WTC11 (cell line): ENCODE measurements at regions not wholly inside any gene's neighbourhood (a gene's known extent, or its start where the extent isn't known, plus 50 kb on each side); places are given as distances from the start of the nearest gene placed in this dataset.

ENCODE experiments used
- ATAC-seq: fragments of 200-7000 bp; cut with Tn5 transposase; 2 replicates; pipeline ENCODE4 v1.10.0; 2021; ENCODE audit warnings: mild to moderate bottlenecking, moderate library complexity
- CTCF ChIA-PET: fragments of 300-600 bp; sonication (Branson Sonifier 250); formaldehyde crosslinking; loops from one replicate; lab custom pipeline; 2021; ENCODE audit warnings: antibody characterized with exemption; lab: Charles Lee
- POLR2A ChIA-PET: fragments of 350-600 bp; sonication (Branson Sonifier 250); formaldehyde crosslinking; loops from one replicate; lab custom pipeline; 2021; ENCODE audit warnings: antibody characterized with exemption; lab: Charles Lee
- DNase-seq: peaks from one replicate; pipeline ENCODE4 v3.0.0; 2021; ENCODE audit warnings: low spot score
- H3K27ac Mint-ChIP-seq: 2 replicates; pipeline ENCODE4 v1.8.0; 2021; ENCODE audit warnings: mixed read lengths
- H3K27me3 Mint-ChIP-seq: 2 replicates; pipeline ENCODE4 v1.8.0; 2021; ENCODE audit warnings: low read depth, mild to moderate bottlenecking, moderate library complexity, mixed read lengths
- H3K36me3 Mint-ChIP-seq: 2 replicates; pipeline ENCODE4 v1.8.0; 2021; ENCODE audit warnings: mixed read lengths
- H3K4me1 Mint-ChIP-seq: 2 replicates; pipeline ENCODE4 v1.8.0; 2022; ENCODE audit warnings: mixed read lengths
- H3K4me3 Mint-ChIP-seq: 2 replicates; pipeline ENCODE4 v1.8.0; 2021; ENCODE audit warnings: mild to moderate bottlenecking, moderate library complexity, mixed read lengths
- H3K9me3 Mint-ChIP-seq: 2 replicates; pipeline ENCODE4 v1.8.0; 2021; ENCODE audit warnings: mixed read lengths
- ATF6 ChIP-seq: sonication (generic); formaldehyde crosslinking; IDR thresholded peaks from 2 replicates; pipeline ENCODE4 v1.8.1; 2023; ENCODE audit warnings: mild to moderate bottlenecking, missing genetic modification reagents
- FOXK1 ChIP-seq: sonication (generic); formaldehyde crosslinking; IDR thresholded peaks from 2 replicates; pipeline ENCODE4 v1.8.0; 2022; ENCODE audit warnings: mild to moderate bottlenecking, moderate library complexity, missing genetic modification reagents
- GRHL2 ChIP-seq: fragments of 250-450 bp; sonication (Bioruptor Pico); IDR thresholded peaks from 2 replicates; pipeline ENCODE4 v1.8.0; 2022; ENCODE audit warnings: mild to moderate bottlenecking, moderate library complexity; ENCODE audit not compliant: insufficient replicate concordance, severe bottlenecking
- HMGA2 ChIP-seq: fragments of 250-450 bp; sonication (Bioruptor Pico); IDR thresholded peaks from 2 replicates; pipeline ENCODE4 v1.4.0; 2021; ENCODE audit warnings: mild to moderate bottlenecking, moderate library complexity
- IRF2 ChIP-seq: sonication (generic); formaldehyde crosslinking; IDR thresholded peaks from 2 replicates; pipeline ENCODE4 v1.8.0; 2022; ENCODE audit warnings: low read depth, missing genetic modification reagents, borderline replicate concordance
- SOX15 ChIP-seq: fragments of 250-450 bp; sonication (Bioruptor Pico); IDR thresholded peaks from 2 replicates; pipeline ENCODE4 v1.9.0; 2021; ENCODE audit warnings: mild to moderate bottlenecking
- TEAD4 ChIP-seq: sonication (generic); formaldehyde crosslinking; IDR thresholded peaks from 2 replicates; pipeline ENCODE4 v1.8.0; 2022; ENCODE audit warnings: mild to moderate bottlenecking, missing genetic modification reagents
- TP53 ChIP-seq: sonication (generic); formaldehyde crosslinking; IDR thresholded peaks from 2 replicates; pipeline ENCODE4 v1.8.1; 2023; ENCODE audit warnings: mild to moderate bottlenecking, missing genetic modification reagents
- ZBTB21 ChIP-seq: sonication (generic); formaldehyde crosslinking; IDR thresholded peaks from 2 replicates; pipeline ENCODE4 v1.8.1; 2023; ENCODE audit warnings: mild to moderate bottlenecking, missing genetic modification reagents, borderline replicate concordance
- ZNF219 ChIP-seq: sonication (generic); formaldehyde crosslinking; IDR thresholded peaks from 2 replicates; pipeline ENCODE4 v1.8.0; 2023; ENCODE audit warnings: missing genetic modification reagents, mild to moderate bottlenecking, borderline replicate concordance
- ZNF416 ChIP-seq: fragments of 250-450 bp; sonication (Bioruptor Pico); IDR thresholded peaks from 2 replicates; pipeline ENCODE4 v1.9.0; 2021; ENCODE audit warnings: mild to moderate bottlenecking, inconsistent platforms
- ZNF423 ChIP-seq: fragments of 250-450 bp; sonication (Bioruptor Pico); IDR thresholded peaks from 2 replicates; pipeline ENCODE4 v2.1.2; 2022; ENCODE audit warnings: mild to moderate bottlenecking, moderate library complexity
- ZNF512 ChIP-seq: sonication (generic); formaldehyde crosslinking; IDR thresholded peaks from 2 replicates; pipeline ENCODE4 v1.8.1; 2022; ENCODE audit warnings: missing genetic modification reagents, borderline replicate concordance
- ZNF532 ChIP-seq: fragments of 250-450 bp; sonication (Bioruptor Pico); IDR thresholded peaks from 2 replicates; pipeline ENCODE4 v1.9.0; 2021; ENCODE audit warnings: mild to moderate bottlenecking, borderline replicate concordance
- TF ChIP-seq, protein P1 (sequence below): sonication (generic); formaldehyde crosslinking; IDR thresholded peaks from 2 replicates; pipeline ENCODE4 v1.8.1; 2022; ENCODE audit warnings: low read depth, missing genetic modification reagents, borderline replicate concordance
- TF ChIP-seq, protein P2 (sequence below): sonication (generic); formaldehyde crosslinking; conservative IDR thresholded peaks from 2 replicates; pipeline ENCODE4 v1.8.1; 2023; ENCODE audit warnings: mild to moderate bottlenecking, low read depth, missing genetic modification reagents, moderate library complexity
- TF ChIP-seq, protein P3 (sequence below): sonication (generic); formaldehyde crosslinking; conservative IDR thresholded peaks from 2 replicates; pipeline ENCODE4 v1.8.1; 2022; ENCODE audit warnings: mild to moderate bottlenecking, missing genetic modification reagents

DNA sequence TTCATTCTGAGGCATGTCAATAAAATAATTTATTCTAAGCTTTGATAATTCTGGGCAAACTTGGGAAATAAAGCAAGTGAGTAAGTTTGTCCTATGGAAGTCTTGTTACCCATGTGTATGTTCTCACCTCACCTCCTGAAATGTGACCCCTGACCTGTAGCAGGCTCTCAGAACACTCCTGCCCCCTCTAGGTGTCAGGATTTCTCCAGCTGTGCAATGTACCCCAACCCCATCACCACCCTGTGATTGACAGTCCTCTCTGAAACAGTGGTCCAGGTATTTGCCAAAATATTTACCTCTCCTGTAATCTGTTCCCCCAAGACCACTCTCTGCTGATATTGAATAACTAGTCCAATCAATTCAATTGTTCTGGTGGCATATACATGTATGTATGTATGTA lies 122.6 kb upstream of the PTER start:
- ChIA-PET POLR2A (no interaction called here), CTCF (no interaction called here)
- DNase-seq (peak; percentile 15), ATAC-seq (peak; percentile 69)
- Mint-ChIP-seq H3K9me3 (peaks cover 22% of the 10 kb centered on the region), H3K4me1 (no peaks in the 10 kb centered on the region), H3K36me3 (peaks cover 16% of the 10 kb centered on the region), H3K27ac (no peak overlapping the region), H3K27me3 (no peaks in the 10 kb centered on the region), H3K4me3 (no peak overlapping the region)
- TF ChIP-seq ZNF219 (no peak), ATF6 (CRISPR knock-in tag) (no peak), ZNF423 (CRISPR knock-in tag) (no peak), TP53 (CRISPR knock-in tag) (no peak), ZBTB21 (no peak)
- TF ChIP-seq, protein P1, sequence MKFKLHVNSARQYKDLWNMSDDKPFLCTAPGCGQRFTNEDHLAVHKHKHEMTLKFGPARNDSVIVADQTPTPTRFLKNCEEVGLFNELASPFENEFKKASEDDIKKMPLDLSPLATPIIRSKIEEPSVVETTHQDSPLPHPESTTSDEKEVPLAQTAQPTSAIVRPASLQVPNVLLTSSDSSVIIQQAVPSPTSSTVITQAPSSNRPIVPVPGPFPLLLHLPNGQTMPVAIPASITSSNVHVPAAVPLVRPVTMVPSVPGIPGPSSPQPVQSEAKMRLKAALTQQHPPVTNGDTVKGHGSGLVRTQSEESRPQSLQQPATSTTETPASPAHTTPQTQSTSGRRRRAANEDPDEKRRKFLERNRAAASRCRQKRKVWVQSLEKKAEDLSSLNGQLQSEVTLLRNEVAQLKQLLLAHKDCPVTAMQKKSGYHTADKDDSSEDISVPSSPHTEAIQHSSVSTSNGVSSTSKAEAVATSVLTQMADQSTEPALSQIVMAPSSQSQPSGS (CRISPR knock-in tag) = no peak
- TF ChIP-seq, protein P2, sequence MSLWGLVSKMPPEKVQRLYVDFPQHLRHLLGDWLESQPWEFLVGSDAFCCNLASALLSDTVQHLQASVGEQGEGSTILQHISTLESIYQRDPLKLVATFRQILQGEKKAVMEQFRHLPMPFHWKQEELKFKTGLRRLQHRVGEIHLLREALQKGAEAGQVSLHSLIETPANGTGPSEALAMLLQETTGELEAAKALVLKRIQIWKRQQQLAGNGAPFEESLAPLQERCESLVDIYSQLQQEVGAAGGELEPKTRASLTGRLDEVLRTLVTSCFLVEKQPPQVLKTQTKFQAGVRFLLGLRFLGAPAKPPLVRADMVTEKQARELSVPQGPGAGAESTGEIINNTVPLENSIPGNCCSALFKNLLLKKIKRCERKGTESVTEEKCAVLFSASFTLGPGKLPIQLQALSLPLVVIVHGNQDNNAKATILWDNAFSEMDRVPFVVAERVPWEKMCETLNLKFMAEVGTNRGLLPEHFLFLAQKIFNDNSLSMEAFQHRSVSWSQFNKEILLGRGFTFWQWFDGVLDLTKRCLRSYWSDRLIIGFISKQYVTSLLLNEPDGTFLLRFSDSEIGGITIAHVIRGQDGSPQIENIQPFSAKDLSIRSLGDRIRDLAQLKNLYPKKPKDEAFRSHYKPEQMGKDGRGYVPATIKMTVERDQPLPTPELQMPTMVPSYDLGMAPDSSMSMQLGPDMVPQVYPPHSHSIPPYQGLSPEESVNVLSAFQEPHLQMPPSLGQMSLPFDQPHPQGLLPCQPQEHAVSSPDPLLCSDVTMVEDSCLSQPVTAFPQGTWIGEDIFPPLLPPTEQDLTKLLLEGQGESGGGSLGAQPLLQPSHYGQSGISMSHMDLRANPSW (CRISPR knock-in tag) = no peak

DNA sequence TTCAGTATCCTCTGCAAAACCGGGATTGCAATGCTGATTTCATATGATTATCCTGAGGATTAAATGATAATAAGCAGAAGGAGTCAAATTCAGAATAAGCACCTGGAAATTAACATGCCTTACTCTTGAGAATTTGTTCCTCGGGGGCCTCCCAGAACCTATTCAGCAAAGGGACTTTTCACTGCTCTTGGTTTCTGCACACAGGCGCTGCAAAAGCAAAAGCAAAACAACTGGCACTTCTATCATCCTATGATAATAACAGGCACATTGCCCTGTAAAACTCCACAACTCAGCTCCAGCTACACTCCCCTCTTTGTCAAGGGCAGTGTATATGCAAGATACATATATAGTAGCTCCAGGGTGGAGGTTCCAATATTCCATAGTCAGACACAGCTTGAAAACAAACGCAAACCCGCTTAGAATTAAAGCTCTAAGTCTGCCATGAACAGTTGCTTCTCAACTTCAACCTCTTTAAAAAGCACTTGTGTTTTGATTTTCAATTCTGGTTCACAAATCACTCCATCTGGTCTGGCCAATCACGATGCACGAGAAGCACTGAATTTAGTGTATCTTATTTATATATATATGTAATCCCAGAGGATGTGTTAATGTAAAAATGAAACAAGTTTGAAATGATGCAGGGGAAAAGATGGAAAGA lies 119.9 kb upstream of the PTER start:
- H3K27ac Mint-ChIP-seq = no peak overlapping the region
- H3K9me3 Mint-ChIP-seq = no peaks in the 10 kb centered on the region
- DNase-seq = no peak
- ATAC-seq = no peak
- POLR2A ChIA-PET = no interaction called here
- no peak overlapping the region for H3K4me3 Mint-ChIP-seq
- CTCF ChIA-PET = no interaction called here
- peaks cover 3% of the 10 kb centered on the region for H3K4me1 Mint-ChIP-seq
- H3K36me3 Mint-ChIP-seq = no peaks in the 10 kb centered on the region
- no peaks in the 10 kb centered on the region for H3K27me3 Mint-ChIP-seq
- TF ChIP-seq ZNF512 = no peak
- TF ChIP-seq GRHL2 (CRISPR knock-in tag) = no peak
- no peak for TF ChIP-seq FOXK1 (CRISPR knock-in tag)
- no peak for TF ChIP-seq TEAD4 (CRISPR knock-in tag)
- TF ChIP-seq IRF2 (CRISPR knock-in tag) = no peak
- no peak for TF ChIP-seq HMGA2 (CRISPR knock-in tag)
- TF ChIP-seq ZNF416 (CRISPR knock-in tag) = no peak
- no peak for TF ChIP-seq SOX15 (CRISPR knock-in tag)
- no peak for TF ChIP-seq ZNF532 (CRISPR knock-in tag)
- TF ChIP-seq, protein P3, sequence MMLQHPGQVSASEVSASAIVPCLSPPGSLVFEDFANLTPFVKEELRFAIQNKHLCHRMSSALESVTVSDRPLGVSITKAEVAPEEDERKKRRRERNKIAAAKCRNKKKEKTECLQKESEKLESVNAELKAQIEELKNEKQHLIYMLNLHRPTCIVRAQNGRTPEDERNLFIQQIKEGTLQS (CRISPR knock-in tag) = no peak
- TF ChIP-seq, protein P1 (CRISPR knock-in tag) = no peak
- TF ChIP-seq ZNF423 (CRISPR knock-in tag) = no peak
- no peak for TF ChIP-seq ATF6 (CRISPR knock-in tag)
